PC-3 (cell line): ENCODE measurements at regions not wholly inside any gene's neighbourhood (a gene's known extent, or its start where the extent isn't known, plus 50 kb on each side); places are given as distances from the start of the nearest gene placed in this dataset.

ENCODE experiments used
- ATAC-seq: fragments of 200-7000 bp; cut with Tn5 transposase; 2 replicates; pipeline ENCODE4 v1.9.1; 2020; ENCODE audit warnings: mild to moderate bottlenecking, moderate library complexity
- BruUV-seq: library from RNA; stranded (reverse); fragments of 400-500 nt; replicated peaks from 2 replicates; lab custom pipeline; 2021; lab: Mats Ljungman, UMichigan
- CTCF ChIA-PET: fragments of 300-600 bp; sonication (Branson Sonifier 250); formaldehyde crosslinking; loops from one replicate; lab custom pipeline; 2022; ENCODE audit warnings: antibody characterized with exemption; lab: Charles Lee
- POLR2A ChIA-PET: fragments of 300-600 bp; sonication (Branson Sonifier 250); formaldehyde crosslinking; loops from one replicate; lab custom pipeline; 2022; ENCODE audit warnings: antibody characterized with exemption; ENCODE audit not compliant: unreplicated experiment; lab: Charles Lee
- DNase-seq: peaks from one replicate; pipeline ENCODE4 v3.0.0-alpha.2; 2015
- H2AFZ ChIP-seq: fragments of 300-600 bp; sonication (generic); 2 replicates; pipeline ENCODE4 v1.6.0; 2016; ENCODE audit warnings: antibody characterized with exemption, low read length
- H3F3A ChIP-seq: fragments of 300-600 bp; sonication (generic); one replicate; pipeline ENCODE4 v1.6.0; 2017; ENCODE audit warnings: antibody characterized with exemption, low read length, control low read depth, mild to moderate bottlenecking; ENCODE audit not compliant: unreplicated experiment
- H3K27ac ChIP-seq: fragments of 300-600 bp; sonication (generic); 2 replicates; pipeline ENCODE4 v1.5.1; 2016; ENCODE audit warnings: mild to moderate bottlenecking, low read length
- H3K27me3 ChIP-seq: fragments of 300-600 bp; sonication (generic); 2 replicates; pipeline ENCODE4 v1.6.1; 2016; ENCODE audit warnings: low read length, mixed read lengths
- H3K36me3 ChIP-seq: fragments of 300-600 bp; sonication (generic); 2 replicates; pipeline ENCODE4 v1.6.1; 2016; ENCODE audit warnings: low read depth, mixed run types, low read length, mixed read lengths
- H3K4me1 ChIP-seq: fragments of 300-600 bp; sonication (generic); 2 replicates; pipeline ENCODE4 v1.5.1; 2016; ENCODE audit warnings: low read length; ENCODE audit not compliant: insufficient read depth
- H3K4me2 ChIP-seq: fragments of 300-600 bp; sonication (generic); 2 replicates; pipeline ENCODE4 v1.6.0; 2016; ENCODE audit warnings: low read length
- H3K4me3 ChIP-seq: fragments of 300-600 bp; sonication (generic); 2 replicates; pipeline ENCODE4 v1.5.1; 2016; ENCODE audit warnings: mild to moderate bottlenecking, low read length, mixed read lengths
- H3K79me2 ChIP-seq: fragments of 300-600 bp; sonication (generic); 2 replicates; pipeline ENCODE4 v1.6.1; 2017; ENCODE audit warnings: low read length, mixed read lengths
- H3K9ac ChIP-seq: fragments of 300-600 bp; sonication (generic); 2 replicates; pipeline ENCODE4 v1.6.0; 2016; ENCODE audit warnings: mild to moderate bottlenecking, low read length
- H3K9me2 ChIP-seq: fragments of 300-600 bp; sonication (generic); replicated peaks from 2 replicates; pipeline ENCODE4 v1.6.1; 2016; ENCODE audit warnings: mixed run types, low read length, mixed read lengths
- H3K9me3 ChIP-seq: fragments of 300-600 bp; sonication (generic); 2 replicates; pipeline ENCODE4 v1.6.1; 2016; ENCODE audit warnings: low read length, mixed read lengths
- H4K20me1 ChIP-seq: fragments of 300-600 bp; sonication (generic); 2 replicates; pipeline ENCODE4 v1.6.1; 2016; ENCODE audit warnings: low read length, mixed read lengths
- EZH2 ChIP-seq: fragments of 300-600 bp; sonication (generic); IDR thresholded peaks from one replicate; pipeline ENCODE4 v1.6.1; 2017; ENCODE audit warnings: antibody characterized with exemption, mild to moderate bottlenecking, low read length; ENCODE audit not compliant: unreplicated experiment
- EZH2phosphoT487 ChIP-seq: fragments of 300-600 bp; sonication (generic); IDR thresholded peaks from 2 replicates; pipeline ENCODE4 v1.6.1; 2018; ENCODE audit warnings: mild to moderate bottlenecking, antibody characterized with exemption, low read length, borderline replicate concordance
- intact Hi-C: fragments of 100-400 bp; cut with micrococcal nuclease; formaldehyde crosslinking; loops from 2 replicates; pipeline ENCODE4 v1.9.0; 2023
- TF ChIP-seq, protein P1 (sequence below): fragments of 300-600 bp; sonication (generic); conservative IDR thresholded peaks from 2 replicates; pipeline ENCODE4 v1.5.1; 2017; ENCODE audit warnings: antibody characterized with exemption, low read depth, mild to moderate bottlenecking, low read length

DNA sequence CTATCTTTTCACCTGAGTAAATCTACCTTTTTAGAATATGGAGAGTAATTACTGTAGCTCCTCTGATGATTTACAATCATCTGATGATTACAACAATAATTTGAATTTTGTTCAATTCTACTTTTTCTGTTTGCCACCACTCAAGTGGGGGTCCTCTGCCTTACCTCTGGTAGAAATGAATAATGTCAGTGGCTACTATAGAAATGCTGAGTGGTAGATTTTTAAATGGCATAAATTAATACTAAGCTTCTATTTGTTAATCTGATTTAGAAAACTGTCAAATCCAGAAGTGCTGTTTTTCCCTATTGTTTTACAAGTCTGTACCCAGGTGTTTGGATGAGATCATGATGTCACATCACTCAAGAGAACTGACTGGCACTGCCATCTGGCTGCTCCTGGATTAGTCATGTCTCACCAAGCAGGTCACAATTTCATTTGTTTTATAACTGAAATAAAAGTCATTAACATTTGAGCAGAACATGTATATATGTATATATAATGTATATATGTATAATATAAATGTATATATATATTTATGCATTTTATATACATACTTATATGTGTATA, 494.8 kb downstream of the TBC1D4 start:
- DNase-seq (peak; percentile 21), ATAC-seq (peak; percentile 49; the same call in 1 of the 2 replicates)
- Histone ChIP-seq H3K4me1 (peaks cover 28% of the 10 kb centered on the region), H3K27me3 (no peaks in the 10 kb centered on the region), H3F3A (peaks cover 3% of the 10 kb centered on the region), H3K9me2 (no peaks in the 10 kb centered on the region), H3K9me3 (no peaks in the 10 kb centered on the region), H3K4me2 (no peak overlapping the region), H3K79me2 (no peaks in the 10 kb centered on the region), H3K27ac (no peak overlapping the region), H3K9ac (no peak overlapping the region), H3K36me3 (no peaks in the 10 kb centered on the region), H4K20me1 (no peaks in the 10 kb centered on the region), H3K4me3 (no peak overlapping the region), H2AFZ (no peak overlapping the region)
- POLR2A ChIA-PET = no interaction called here
- TF ChIP-seq EZH2phosphoT487 (no peak), EZH2 (no peak)
- TF ChIP-seq, protein P1, sequence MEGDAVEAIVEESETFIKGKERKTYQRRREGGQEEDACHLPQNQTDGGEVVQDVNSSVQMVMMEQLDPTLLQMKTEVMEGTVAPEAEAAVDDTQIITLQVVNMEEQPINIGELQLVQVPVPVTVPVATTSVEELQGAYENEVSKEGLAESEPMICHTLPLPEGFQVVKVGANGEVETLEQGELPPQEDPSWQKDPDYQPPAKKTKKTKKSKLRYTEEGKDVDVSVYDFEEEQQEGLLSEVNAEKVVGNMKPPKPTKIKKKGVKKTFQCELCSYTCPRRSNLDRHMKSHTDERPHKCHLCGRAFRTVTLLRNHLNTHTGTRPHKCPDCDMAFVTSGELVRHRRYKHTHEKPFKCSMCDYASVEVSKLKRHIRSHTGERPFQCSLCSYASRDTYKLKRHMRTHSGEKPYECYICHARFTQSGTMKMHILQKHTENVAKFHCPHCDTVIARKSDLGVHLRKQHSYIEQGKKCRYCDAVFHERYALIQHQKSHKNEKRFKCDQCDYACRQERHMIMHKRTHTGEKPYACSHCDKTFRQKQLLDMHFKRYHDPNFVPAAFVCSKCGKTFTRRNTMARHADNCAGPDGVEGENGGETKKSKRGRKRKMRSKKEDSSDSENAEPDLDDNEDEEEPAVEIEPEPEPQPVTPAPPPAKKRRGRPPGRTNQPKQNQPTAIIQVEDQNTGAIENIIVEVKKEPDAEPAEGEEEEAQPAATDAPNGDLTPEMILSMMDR = no peak
- CTCF ChIA-PET = no interaction called here
- intact Hi-C loops = loop anchor here (2.0 to 5.0 kb wide), 2 partner anchors 116 to 230 kb away; no protein-coding TSS in a partner anchor
- BruUV-seq = TSS peak; percentile 35

DNA sequence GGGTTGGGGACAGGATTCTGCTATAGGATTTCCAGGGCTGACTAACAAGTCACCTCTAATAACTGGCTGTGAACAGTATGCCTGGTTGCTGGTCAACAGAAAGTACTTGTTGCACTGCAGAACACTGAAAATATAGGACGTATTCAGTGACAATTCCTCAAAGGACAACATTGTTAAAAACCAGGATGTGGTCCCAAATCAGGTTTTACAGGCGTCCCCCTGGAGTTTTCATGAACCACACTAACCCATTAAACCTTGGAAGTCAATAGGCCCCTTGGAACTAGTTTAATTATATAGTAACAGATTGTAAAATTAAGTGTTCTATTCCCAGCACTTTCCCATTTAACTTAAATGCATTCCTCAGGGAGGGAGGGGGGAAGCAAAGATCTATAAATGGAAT, 495.4 kb downstream of the TBC1D4 start:
- no TSS peak for BruUV-seq

More for the DNA sequence above, 495.4 kb downstream of the TBC1D4 start:
- Histone ChIP-seq H4K20me1 (no peaks in the 10 kb centered on the region), H3K4me1 (peaks cover 28% of the 10 kb centered on the region), H3K79me2 (no peaks in the 10 kb centered on the region), H3K36me3 (no peaks in the 10 kb centered on the region), H3K27me3 (no peaks in the 10 kb centered on the region), H2AFZ (no peak overlapping the region), H3K9ac (no peak overlapping the region), H3K9me3 (no peaks in the 10 kb centered on the region), H3K9me2 (no peaks in the 10 kb centered on the region), H3F3A (peaks cover 3% of the 10 kb centered on the region), H3K4me3 (no peak overlapping the region), H3K4me2 (peak overlapping the region; percentile 21; the same call in 1 of the 2 replicates), H3K27ac (peak overlapping the region; percentile 57)
- ChIA-PET POLR2A (no interaction called here), CTCF (no interaction called here)
- peak; percentile 19 for DNase-seq
- intact Hi-C loops = loop anchor here (2.0 to 5.0 kb wide), 2 partner anchors 116 to 231 kb away; no protein-coding TSS in a partner anchor
- ATAC-seq = peak; percentile 65
- TF ChIP-seq EZH2phosphoT487 (no peak), EZH2 (no peak)
- TF ChIP-seq, protein P1 = no peak
